HepG2 (cell line): ENCODE measurements at regions not wholly inside any gene's neighbourhood (a gene's known extent, or its start where the extent isn't known, plus 50 kb on each side); places are given as distances from the start of the nearest gene placed in this dataset.

Source experiments
- ARID3A ChIP-seq: IDR thresholded peaks from 2 replicates; pipeline ENCODE4 v1.6.1; 2012; ENCODE audit warnings: low read depth, low read length, improper control_type of control experiment
- ARNTL ChIP-seq: sonication (generic); formaldehyde crosslinking; IDR thresholded peaks from 2 replicates; pipeline ENCODE4 v1.4.0; 2020; ENCODE audit warnings: mild to moderate bottlenecking, missing genetic modification reagents
- BCLAF1 ChIP-seq: fragments of 450-650 bp; IDR thresholded peaks from 2 replicates; pipeline ENCODE4 v1.6.1; 2017; ENCODE audit warnings: mild to moderate bottlenecking
- DDIT3 ChIP-seq: sonication (generic); formaldehyde crosslinking; IDR thresholded peaks from 2 replicates; pipeline ENCODE4 v1.4.0; 2020; ENCODE audit warnings: mild to moderate bottlenecking, missing genetic modification reagents
- GMEB1 ChIP-seq: sonication (generic); formaldehyde crosslinking; IDR thresholded peaks from 2 replicates; pipeline ENCODE4 v1.5.1; 2020; ENCODE audit warnings: missing genetic modification reagents, mild to moderate bottlenecking, borderline replicate concordance
- HES4 ChIP-seq: sonication (generic); formaldehyde crosslinking; IDR thresholded peaks from 2 replicates; pipeline ENCODE4 v1.9.0; 2021; ENCODE audit warnings: mild to moderate bottlenecking, missing genetic modification reagents, borderline replicate concordance
- HINFP ChIP-seq: sonication (generic); formaldehyde crosslinking; IDR thresholded peaks from 2 replicates; pipeline ENCODE4 v1.4.0; 2020; ENCODE audit warnings: low read depth, mild to moderate bottlenecking, missing genetic modification reagents
- HMG20B ChIP-seq: conservative IDR thresholded peaks from 2 replicates; pipeline ENCODE4 v1.6.1; 2016; ENCODE audit warnings: missing genetic modification reagents, missing compliant biosample characterization
- PCBP2 ChIP-seq: fragments of 200-400 bp; formaldehyde crosslinking; optimal IDR thresholded peaks from 2 replicates; pipeline ENCODE3; 2018; ENCODE audit warnings: low read length, low read depth; ENCODE audit not compliant: poor library complexity, severe bottlenecking
- POLR2G ChIP-seq: fragments of 200-400 bp; formaldehyde crosslinking; IDR thresholded peaks from 2 replicates; pipeline ENCODE4 v1.6.1; 2018; ENCODE audit warnings: mild to moderate bottlenecking, low read depth, low read length, moderate library complexity
- PRMT3 ChIP-seq: sonication (generic); formaldehyde crosslinking; IDR thresholded peaks from 2 replicates; pipeline ENCODE4 v1.8.1; 2022; ENCODE audit warnings: low read depth, mild to moderate bottlenecking, moderate library complexity, missing genetic modification reagents, borderline replicate concordance
- TERF1 ChIP-seq: sonication (generic); formaldehyde crosslinking; IDR thresholded peaks from 2 replicates; pipeline ENCODE4 v1.8.0; 2022; ENCODE audit warnings: mild to moderate bottlenecking, missing genetic modification reagents, moderate library complexity
- ZNF10 ChIP-seq: sonication (generic); formaldehyde crosslinking; IDR thresholded peaks from 2 replicates; pipeline ENCODE4 v1.4.0; 2020; ENCODE audit warnings: mild to moderate bottlenecking, low read depth, missing genetic modification reagents, borderline replicate concordance
- ZNF781 ChIP-seq: sonication (generic); formaldehyde crosslinking; IDR thresholded peaks from 2 replicates; pipeline ENCODE4 v1.5.1; 2020; ENCODE audit warnings: borderline replicate concordance, mild to moderate bottlenecking, missing genetic modification reagents; ENCODE audit errors: not compliant biosample characterization
- TF ChIP-seq, protein P1 (sequence below): sonication (generic); formaldehyde crosslinking; IDR thresholded peaks from 2 replicates; pipeline ENCODE4 v1.5.0; 2020; ENCODE audit warnings: mild to moderate bottlenecking, missing genetic modification reagents

DNA sequence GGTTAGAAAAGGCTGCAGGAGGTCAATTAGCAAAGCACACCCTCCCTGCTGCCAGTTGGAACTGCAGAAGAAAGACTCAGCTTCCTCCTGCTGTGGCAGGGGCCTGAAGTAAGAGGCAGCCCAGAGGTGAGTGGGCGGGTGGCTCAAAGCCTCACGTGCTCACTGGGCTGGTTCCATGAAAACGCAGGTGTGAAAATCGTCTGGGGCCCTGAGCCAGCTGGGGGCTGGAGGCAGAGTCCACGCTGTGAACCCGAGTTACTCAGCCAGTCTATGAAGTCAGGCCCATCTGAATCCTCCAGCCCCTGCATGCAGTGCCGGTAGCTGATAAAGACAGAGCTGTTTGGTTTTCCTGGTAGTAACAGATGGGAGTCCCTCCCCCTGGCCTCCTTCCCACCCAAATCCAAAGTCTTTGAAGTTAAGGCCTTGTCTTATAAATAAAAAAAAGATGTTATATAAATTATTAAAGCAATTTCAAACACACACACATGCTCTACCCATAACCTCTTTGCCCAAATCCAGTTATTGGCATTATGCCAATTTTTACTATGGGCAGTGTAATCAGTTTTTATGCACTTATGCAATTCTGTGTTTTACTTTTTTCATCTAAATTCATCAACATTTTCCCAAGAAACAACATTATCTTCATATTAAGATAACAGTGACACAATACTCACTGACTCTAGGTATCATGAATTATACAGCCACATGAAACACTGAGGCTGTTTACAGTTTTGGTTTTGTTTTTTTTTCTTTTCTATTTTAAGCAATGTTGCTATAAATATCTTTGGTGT lies 57.9 kb upstream of the PNMA1 start (continued):
- TF ChIP-seq PCBP2 (no peak), DDIT3 (CRISPR knock-in tag) (no peak), ARNTL (CRISPR knock-in tag) (peak; percentile 89), HMG20B (CRISPR knock-in tag) (peak; percentile 88), PRMT3 (no peak), ZNF10 (CRISPR knock-in tag) (no peak), HINFP (CRISPR knock-in tag) (peak; percentile 65; the same call in 1 of the 2 replicates), ZNF781 (peak; percentile 93), TERF1 (CRISPR knock-in tag) (no peak), POLR2G (no peak), GMEB1 (CRISPR knock-in tag) (0 out of 2 replicates have a peak, but pooled peaks have one; percentile 29), BCLAF1 (no peak), HES4 (CRISPR knock-in tag) (no peak), ARID3A (no peak)
- TF ChIP-seq, protein P1, sequence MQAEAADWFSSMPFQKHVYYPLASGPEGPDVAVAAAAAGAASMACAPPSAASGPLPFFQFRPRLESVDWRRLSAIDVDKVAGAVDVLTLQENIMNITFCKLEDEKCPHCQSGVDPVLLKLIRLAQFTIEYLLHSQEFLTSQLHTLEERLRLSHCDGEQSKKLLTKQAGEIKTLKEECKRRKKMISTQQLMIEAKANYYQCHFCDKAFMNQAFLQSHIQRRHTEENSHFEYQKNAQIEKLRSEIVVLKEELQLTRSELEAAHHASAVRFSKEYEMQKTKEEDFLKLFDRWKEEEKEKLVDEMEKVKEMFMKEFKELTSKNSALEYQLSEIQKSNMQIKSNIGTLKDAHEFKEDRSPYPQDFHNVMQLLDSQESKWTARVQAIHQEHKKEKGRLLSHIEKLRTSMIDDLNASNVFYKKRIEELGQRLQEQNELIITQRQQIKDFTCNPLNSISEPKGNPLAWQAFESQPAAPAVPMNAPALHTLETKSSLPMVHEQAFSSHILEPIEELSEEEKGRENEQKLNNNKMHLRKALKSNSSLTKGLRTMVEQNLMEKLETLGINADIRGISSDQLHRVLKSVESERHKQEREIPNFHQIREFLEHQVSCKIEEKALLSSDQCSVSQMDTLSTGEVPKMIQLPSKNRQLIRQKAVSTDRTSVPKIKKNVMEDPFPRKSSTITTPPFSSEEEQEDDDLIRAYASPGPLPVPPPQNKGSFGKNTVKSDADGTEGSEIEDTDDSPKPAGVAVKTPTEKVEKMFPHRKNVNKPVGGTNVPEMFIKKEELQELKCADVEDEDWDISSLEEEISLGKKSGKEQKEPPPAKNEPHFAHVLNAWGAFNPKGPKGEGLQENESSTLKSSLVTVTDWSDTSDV (CRISPR knock-in tag) = no peak
